ENCODE measurements at regions not wholly inside any gene's neighbourhood (a gene's known extent, or its start where the extent isn't known, plus 50 kb on each side); places are given as distances from the start of the nearest gene placed in this dataset.

- TF ChIP-seq POLR2A (IDR thresholded peaks at IDR 0.05; ENCODE audit: extremely low read depth, insufficient read length) (no peak), MYC (IDR thresholded peaks at IDR 0.05; ENCODE audit: low read depth, low read length) (no peak)
- TF ChIP-seq, protein P1, sequence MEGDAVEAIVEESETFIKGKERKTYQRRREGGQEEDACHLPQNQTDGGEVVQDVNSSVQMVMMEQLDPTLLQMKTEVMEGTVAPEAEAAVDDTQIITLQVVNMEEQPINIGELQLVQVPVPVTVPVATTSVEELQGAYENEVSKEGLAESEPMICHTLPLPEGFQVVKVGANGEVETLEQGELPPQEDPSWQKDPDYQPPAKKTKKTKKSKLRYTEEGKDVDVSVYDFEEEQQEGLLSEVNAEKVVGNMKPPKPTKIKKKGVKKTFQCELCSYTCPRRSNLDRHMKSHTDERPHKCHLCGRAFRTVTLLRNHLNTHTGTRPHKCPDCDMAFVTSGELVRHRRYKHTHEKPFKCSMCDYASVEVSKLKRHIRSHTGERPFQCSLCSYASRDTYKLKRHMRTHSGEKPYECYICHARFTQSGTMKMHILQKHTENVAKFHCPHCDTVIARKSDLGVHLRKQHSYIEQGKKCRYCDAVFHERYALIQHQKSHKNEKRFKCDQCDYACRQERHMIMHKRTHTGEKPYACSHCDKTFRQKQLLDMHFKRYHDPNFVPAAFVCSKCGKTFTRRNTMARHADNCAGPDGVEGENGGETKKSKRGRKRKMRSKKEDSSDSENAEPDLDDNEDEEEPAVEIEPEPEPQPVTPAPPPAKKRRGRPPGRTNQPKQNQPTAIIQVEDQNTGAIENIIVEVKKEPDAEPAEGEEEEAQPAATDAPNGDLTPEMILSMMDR (IDR thresholded peaks at IDR 0.05; ENCODE audit: low read depth, low read length): no peak
Measured at GRCh38 chr19:27890696-27891095, 1322.3 kb downstream of the UQCRFS1 start.
